ENCODE measurements at regions not wholly inside any gene's neighbourhood (a gene's known extent, or its start where the extent isn't known, plus 50 kb on each side); places are given as distances from the start of the nearest gene placed in this dataset.
A peak's percentile ranks its signal among the peaks of the same experiment; 100 is the strongest.

DNA sequence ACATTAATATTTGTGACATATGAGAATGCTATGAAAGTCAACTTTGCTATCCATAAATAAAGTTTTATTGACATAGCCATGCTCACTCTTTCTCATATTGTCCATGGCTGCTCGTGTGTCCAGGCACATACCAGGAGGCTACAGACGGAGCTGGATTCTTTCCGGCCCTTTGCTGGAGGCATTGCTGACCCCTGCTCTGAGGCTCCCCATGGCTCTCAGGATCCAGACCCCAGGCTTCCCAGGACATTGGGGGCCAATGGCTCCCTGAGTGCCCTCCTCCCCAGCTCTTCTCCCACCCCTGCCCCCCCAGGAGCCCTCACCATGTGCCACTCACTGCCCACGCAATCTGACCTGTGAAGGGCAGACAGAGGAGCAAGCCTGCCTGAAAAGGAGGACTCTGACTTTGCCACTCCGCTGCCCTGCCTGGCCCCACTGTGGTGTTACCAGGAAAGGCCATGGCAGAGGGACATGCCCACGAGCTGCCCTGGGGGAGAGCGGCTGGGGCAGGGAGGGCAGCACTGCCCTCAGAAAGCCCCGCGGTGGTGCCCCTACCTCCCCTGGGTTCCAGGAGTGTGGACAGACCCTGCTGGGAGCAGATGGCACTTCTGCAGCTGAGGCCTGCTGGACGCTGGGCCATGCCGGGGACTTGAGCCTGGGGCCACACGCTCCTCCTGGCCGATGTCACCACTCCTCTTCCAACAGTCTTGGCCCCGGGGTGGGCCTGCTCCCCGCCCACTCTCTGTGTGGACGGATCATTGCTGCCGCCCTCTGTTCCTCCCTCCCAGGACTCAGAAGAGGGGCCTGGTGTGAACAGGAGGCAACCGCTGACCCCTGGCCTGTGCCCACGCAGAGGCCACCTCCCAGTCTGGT, 97.8 kb upstream of the BHLHE23 start:
- Histone ChIP-seq H3K4me3 (ENCODE audit: low read depth, low read length) (no peak overlapping the region), H3K79me2 (ENCODE audit: control insufficient read depth, insufficient read depth, low read length, unreplicated experiment) (no peaks in the 10 kb centered on the region), H2AFZ (ENCODE audit: low read length, unreplicated experiment) (no peak overlapping the region), H3K36me3 (ENCODE audit: insufficient read depth, low read length) (no peaks in the 10 kb centered on the region), H3K27me3 (ENCODE audit: insufficient read depth, low read length) (peaks cover 12% of the 10 kb centered on the region), H3K4me1 (ENCODE audit: control insufficient read depth, insufficient read depth, low read length, unreplicated experiment) (no peaks in the 10 kb centered on the region), H3K27ac (ENCODE audit: low read depth, low read length) (no peak overlapping the region)

DNA sequence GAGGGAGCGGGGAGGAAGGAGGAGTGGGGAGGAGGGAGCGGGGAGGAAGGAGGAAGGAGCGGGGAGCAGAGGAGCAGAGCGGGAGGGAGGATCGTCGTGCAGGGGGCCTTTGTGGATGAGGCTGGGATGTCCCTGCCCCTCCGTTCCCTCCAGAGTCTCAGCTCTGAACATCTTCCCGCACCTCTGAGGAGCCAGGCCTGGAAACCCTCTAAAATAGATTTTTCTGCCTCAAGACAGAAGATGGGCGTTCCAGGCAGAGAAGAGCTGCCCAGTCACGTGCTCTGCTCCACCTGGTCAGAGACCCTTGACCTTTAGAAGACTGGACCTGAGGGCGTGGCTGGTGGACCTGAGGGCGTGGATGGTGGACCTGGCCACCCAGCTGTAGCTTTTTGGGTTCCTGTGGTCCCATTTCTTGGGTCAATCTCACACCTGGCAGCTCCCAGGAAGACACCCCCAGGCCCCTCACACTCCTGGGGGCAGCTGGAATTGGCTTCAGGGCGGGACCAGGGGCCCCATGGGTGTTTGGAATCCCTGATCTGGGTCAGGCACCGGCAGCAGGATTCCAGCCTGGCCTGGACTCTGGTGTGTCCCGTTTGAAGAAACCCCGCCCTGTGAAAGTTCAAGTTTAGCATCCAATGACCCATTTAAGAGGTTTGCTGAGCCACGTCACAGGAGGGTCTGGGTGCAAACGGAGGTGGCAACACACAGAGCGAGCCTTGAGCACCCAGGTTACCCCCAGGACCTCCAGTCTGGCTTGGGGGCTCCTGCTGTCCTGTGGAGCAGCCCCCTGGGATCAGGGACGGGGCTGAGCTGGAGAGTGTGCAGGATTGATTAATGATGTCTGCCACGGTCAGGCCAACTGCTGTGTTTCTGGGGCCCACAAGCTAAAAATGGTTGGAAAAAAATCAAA, 96.9 kb upstream of the BHLHE23 start:
- Histone ChIP-seq H3K79me2 (ENCODE audit: control insufficient read depth, insufficient read depth, low read length, unreplicated experiment) (no peaks in the 10 kb centered on the region), H3K4me1 (ENCODE audit: control insufficient read depth, insufficient read depth, low read length, unreplicated experiment) (no peaks in the 10 kb centered on the region), H3K4me3 (ENCODE audit: low read depth, low read length) (no peak overlapping the region), H2AFZ (ENCODE audit: low read length, unreplicated experiment) (no peak overlapping the region), H3K36me3 (ENCODE audit: insufficient read depth, low read length) (no peaks in the 10 kb centered on the region), H3K27ac (ENCODE audit: low read depth, low read length) (no peak overlapping the region), H3K27me3 (ENCODE audit: insufficient read depth, low read length) (peaks cover 8% of the 10 kb centered on the region)

DNA sequence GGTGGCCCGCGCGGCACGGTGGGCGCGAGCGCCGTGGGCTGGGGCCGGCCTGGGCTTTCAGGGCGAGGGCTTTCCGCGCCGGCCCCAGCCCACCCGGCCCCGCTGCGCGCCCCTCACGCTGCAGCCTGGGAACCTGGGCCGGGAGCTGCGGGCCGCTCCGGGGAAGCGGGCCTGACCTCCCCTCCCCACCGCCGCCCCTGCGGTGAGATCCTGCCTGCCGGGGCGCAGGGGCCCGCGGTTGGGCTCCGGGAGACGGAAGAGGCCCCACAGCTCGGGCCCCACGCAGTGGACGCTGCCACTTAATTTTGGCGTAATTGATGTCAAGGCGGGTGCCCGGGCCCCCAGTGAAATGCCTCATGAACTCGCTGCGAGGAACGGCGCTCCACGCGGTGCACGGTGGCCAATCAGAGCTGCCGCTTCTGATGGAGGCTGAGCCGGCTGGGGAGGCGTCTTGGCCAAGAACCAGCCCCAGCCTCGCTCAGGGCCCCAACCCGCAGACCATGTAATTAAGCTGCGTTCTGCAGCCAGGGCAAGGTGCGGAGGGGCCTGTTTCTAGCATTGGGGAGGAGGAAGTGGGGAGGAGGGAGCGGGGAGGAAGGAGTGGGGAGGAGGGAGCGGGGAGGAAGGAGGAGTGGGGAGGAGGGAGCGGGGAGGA, 96.1 kb upstream of the BHLHE23 start:
- peak overlapping the region; percentile 81 for H2AFZ ChIP-seq (ENCODE audit: low read length, unreplicated experiment)
- H3K4me1 ChIP-seq (ENCODE audit: control insufficient read depth, insufficient read depth, low read length, unreplicated experiment): no peaks in the 10 kb centered on the region
- no peak overlapping the region for H3K27ac ChIP-seq (ENCODE audit: low read depth, low read length)

DNA sequence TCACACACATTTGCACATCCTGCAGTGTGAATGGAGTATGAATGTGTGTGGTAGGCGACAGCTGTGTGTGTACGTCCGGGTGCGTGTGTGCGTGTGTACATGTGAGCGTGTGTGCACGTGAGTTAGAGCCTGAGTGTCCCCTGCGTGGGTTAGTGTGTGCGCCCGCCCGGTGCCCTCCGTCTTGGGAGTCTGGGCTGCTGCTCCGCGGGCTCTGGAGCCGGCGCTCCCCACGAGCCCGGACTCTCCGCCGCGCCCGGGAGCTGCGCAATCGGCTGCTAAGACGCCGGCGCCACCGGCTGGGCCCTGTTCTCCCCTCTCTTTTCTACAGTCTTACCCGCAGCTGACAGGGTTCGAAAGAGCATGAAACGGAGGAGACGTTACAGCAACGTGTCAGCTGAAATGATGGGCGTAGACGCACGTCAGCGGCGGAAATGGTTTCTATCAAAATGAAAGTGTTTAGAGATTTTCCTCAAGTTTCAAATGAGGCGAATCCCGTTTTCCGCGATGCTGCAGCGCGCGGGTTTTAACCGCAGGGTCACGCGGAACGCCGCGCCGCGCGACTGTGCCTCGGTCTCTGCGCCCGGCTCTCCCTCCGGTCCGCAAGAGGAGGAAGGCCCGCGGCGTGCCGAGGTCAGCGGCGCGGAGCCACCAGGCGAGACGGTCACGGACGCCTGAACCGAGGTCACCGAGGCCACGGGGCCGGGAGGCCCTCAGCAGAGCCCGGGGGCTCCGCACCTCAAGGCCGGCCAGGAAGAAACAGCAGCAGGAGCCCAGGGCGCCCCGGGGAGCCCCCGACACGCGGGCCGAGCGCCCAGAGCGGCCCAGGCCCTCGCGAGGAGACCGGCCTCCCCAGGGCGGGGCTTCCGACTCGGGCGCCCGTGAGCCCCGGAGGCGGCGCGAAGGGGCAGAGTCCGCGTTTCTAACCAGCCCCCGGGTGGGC, 95.3 kb upstream of the BHLHE23 start:
- Histone ChIP-seq H3K4me1 (ENCODE audit: control insufficient read depth, insufficient read depth, low read length, unreplicated experiment) (no peaks in the 10 kb centered on the region), H3K27me3 (ENCODE audit: insufficient read depth, low read length) (peaks cover 13% of the 10 kb centered on the region), H3K79me2 (ENCODE audit: control insufficient read depth, insufficient read depth, low read length, unreplicated experiment) (no peaks in the 10 kb centered on the region), H3K4me3 (ENCODE audit: low read depth, low read length) (peak overlapping the region; percentile 81), H3K27ac (ENCODE audit: low read depth, low read length) (peak overlapping the region; percentile 0; the same call in 1 of the 2 replicates), H3K36me3 (ENCODE audit: insufficient read depth, low read length) (no peaks in the 10 kb centered on the region), H2AFZ (ENCODE audit: low read length, unreplicated experiment) (peak overlapping the region; percentile 81)

More for the DNA sequence above, 96.1 kb upstream of the BHLHE23 start:
- H3K79me2 ChIP-seq (ENCODE audit: control insufficient read depth, insufficient read depth, low read length, unreplicated experiment): no peaks in the 10 kb centered on the region
- H3K36me3 ChIP-seq (ENCODE audit: insufficient read depth, low read length): no peaks in the 10 kb centered on the region
- H3K27me3 ChIP-seq (ENCODE audit: insufficient read depth, low read length): peaks cover 13% of the 10 kb centered on the region
- peak overlapping the region; percentile 81 for H3K4me3 ChIP-seq (ENCODE audit: low read depth, low read length)

DNA sequence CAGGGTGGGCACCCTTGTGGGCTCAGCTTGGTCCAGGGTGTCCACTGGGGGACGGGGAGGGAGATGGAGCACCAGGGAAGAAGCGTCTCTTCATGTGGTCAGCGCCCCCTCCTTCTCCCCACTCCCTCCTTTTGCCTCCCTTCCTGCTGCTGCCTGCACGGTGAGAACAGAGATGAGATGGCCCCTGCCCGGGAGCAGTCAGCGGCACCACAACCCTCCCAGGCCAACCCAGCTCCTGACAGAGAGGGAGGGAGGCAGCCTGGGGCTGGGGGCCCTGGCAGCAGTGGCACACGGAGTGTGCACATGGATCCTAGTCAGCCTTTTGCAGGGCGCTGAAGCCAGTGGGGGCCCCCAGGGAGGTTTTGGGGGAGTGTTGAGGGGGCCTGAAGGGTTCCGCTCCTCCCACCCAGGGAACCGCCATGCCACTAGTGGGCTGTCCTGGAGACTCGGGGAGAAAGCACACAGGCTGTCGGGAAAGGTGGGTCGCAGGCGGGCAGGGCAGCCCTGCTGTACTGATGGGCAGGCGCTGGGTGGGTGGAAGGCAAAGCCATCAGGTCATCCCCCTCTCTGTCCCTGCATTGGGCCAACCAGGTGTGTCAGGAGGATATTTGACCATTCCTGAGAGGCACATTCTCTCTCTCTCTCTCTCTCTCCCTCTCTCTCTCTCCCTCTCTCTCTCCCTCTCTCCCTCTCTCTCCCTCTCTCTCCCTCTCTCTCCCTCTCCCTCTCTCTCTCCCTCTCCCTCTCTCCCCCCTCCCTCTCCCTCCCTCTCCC, 94.3 kb upstream of the BHLHE23 start:
- Histone ChIP-seq H3K4me3 (ENCODE audit: low read depth, low read length) (peak overlapping the region; percentile 81), H3K79me2 (ENCODE audit: control insufficient read depth, insufficient read depth, low read length, unreplicated experiment) (no peaks in the 10 kb centered on the region), H3K36me3 (ENCODE audit: insufficient read depth, low read length) (no peaks in the 10 kb centered on the region)

DNA sequence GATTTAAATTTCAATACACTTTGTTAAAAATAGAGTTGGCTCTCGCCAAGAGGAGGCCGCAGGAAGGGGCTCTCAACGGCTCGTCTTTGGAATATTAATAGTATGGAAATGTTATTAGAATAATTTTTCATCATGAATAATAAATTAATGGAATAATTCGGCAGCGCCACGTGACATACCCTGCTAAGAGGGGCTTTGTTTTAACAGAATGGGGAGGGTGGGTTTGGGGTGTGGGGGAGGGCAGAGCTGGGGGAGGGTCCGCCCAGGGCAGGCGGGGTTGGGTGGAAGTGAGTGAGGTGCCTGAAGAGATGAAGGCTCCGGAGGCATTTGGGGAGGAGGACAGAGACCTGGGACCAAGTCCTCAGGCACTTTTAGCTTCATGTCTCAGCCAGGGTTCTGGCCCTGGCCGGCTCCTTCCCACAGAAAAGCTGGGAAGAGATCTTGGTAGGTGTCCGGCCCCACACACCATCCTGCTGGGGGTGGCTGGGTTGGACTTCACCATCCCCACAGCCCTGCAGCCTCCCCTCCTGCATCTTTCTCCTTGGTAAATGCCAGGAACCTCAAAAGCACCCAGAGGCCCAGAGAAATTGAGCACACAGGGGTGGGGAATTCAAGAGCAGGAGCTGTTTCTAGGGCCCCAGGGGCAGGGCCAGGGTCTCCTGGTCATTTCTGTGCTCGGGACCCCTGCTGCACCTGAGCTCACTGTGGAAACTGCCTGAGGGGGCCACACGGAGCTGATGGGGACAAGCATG, 93.6 kb upstream of the BHLHE23 start:
- H3K27me3 ChIP-seq (ENCODE audit: insufficient read depth, low read length): peaks cover 28% of the 10 kb centered on the region
- H2AFZ ChIP-seq (ENCODE audit: low read length, unreplicated experiment): no peak overlapping the region
- no peaks in the 10 kb centered on the region for H3K4me1 ChIP-seq (ENCODE audit: control insufficient read depth, insufficient read depth, low read length, unreplicated experiment)
- no peak overlapping the region for H3K27ac ChIP-seq (ENCODE audit: low read depth, low read length)
- no peak overlapping the region for H3K4me3 ChIP-seq (ENCODE audit: low read depth, low read length)
- no peaks in the 10 kb centered on the region for H3K36me3 ChIP-seq (ENCODE audit: insufficient read depth, low read length)
- H3K79me2 ChIP-seq (ENCODE audit: control insufficient read depth, insufficient read depth, low read length, unreplicated experiment): no peaks in the 10 kb centered on the region

More for the DNA sequence above, 94.3 kb upstream of the BHLHE23 start:
- Histone ChIP-seq H2AFZ (ENCODE audit: low read length, unreplicated experiment) (no peak overlapping the region), H3K27ac (ENCODE audit: low read depth, low read length) (no peak overlapping the region), H3K4me1 (ENCODE audit: control insufficient read depth, insufficient read depth, low read length, unreplicated experiment) (no peaks in the 10 kb centered on the region), H3K27me3 (ENCODE audit: insufficient read depth, low read length) (peaks cover 21% of the 10 kb centered on the region)

DNA sequence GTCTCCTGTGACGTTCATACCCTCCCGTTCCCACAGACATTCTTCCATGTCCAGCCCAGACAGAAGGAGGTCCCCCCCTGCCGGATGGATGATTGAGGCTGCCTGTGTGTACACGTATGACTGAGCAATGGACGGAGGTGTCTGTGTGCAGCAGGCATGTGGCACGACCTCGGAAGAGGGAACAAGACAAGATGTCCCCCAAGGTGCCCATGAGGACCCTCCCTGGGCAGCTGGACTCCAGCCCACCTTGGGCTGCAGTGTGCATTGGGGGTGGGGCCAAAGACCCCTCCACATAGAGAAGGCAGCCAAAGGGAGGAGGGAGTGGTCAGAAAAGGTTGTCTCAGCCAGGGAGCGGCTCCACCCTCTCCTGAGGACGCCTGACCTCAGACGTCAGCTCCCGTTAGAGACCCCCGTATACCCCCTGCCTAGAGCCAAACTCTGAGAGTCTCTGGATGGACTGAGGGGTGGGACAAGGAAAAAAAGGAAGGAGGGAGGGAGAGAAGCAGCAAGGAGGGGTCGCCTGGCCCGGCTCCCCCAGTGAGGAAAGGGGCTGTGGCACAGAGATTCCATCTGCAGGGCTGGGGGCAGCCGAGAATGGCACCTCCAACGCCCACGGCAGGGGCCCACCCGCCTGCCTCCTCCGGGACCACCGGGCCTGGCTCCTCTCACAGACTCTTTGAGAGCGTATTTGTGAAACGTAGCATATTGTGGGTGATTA, 92.9 kb upstream of the BHLHE23 start:
- Histone ChIP-seq H3K27ac (ENCODE audit: low read depth, low read length) (no peak overlapping the region), H3K79me2 (ENCODE audit: control insufficient read depth, insufficient read depth, low read length, unreplicated experiment) (no peaks in the 10 kb centered on the region), H3K36me3 (ENCODE audit: insufficient read depth, low read length) (no peaks in the 10 kb centered on the region), H2AFZ (ENCODE audit: low read length, unreplicated experiment) (no peak overlapping the region), H3K4me1 (ENCODE audit: control insufficient read depth, insufficient read depth, low read length, unreplicated experiment) (no peaks in the 10 kb centered on the region), H3K27me3 (ENCODE audit: insufficient read depth, low read length) (peaks cover 36% of the 10 kb centered on the region), H3K4me3 (ENCODE audit: low read depth, low read length) (no peak overlapping the region)

DNA sequence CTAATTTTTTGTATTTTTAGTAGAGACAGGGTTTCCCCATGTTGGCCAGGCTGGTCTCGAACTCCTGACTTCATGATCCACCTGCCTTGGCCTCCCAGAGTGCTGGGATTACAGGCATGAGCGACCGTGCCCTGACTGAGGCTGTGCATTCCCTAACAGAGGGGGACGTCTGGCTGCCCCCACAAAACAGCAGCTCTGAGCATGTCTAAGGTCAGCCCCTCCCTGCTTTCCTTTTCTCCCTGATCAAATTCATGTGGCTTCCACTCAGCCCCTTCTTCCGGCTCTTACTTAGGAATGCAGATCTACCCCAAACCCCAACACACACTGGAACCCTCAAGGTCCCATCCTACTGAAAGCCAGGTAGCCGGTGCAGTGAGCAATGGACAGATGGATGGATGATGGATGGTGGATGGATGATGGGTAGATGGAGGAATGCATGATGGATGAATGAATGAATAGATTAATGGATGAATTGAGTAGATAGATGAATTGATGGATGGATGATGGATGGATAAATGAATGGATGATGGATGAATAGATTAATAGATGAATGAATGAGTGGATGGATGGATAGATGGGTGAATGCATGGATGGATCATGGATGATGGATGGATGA, 91.5 kb upstream of the BHLHE23 start:
- Histone ChIP-seq H3K4me3 (ENCODE audit: low read depth, low read length) (no peak overlapping the region), H3K4me1 (ENCODE audit: control insufficient read depth, insufficient read depth, low read length, unreplicated experiment) (no peaks in the 10 kb centered on the region), H2AFZ (ENCODE audit: low read length, unreplicated experiment) (no peak overlapping the region), H3K27me3 (ENCODE audit: insufficient read depth, low read length) (peaks cover 44% of the 10 kb centered on the region), H3K36me3 (ENCODE audit: insufficient read depth, low read length) (no peaks in the 10 kb centered on the region), H3K79me2 (ENCODE audit: control insufficient read depth, insufficient read depth, low read length, unreplicated experiment) (no peaks in the 10 kb centered on the region), H3K27ac (ENCODE audit: low read depth, low read length) (no peak overlapping the region)

All from ACC112 (cell line).